ENCODE measurements at regions not wholly inside any gene's neighbourhood (a gene's known extent, or its start where the extent isn't known, plus 50 kb on each side); places are given as distances from the start of the nearest gene placed in this dataset.
A peak's percentile ranks its signal among the peaks of the same experiment; 100 is the strongest.

GRCh38 chr7:81623251-81623855 is 146.5 kb downstream of the HGF start:
- no peak overlapping the region for H3K4me3 ChIP-seq (ENCODE audit: low read depth, low read length)
- no peak for TF ChIP-seq CTCF (IDR thresholded peaks at IDR 0.05; ENCODE audit: insufficient read depth, low read length)
- DNase-seq (ENCODE audit: low read depth), result no peak

GRCh38 chr7:81621893-81622292 is 148.0 kb downstream of the HGF start:
- H3K4me3 ChIP-seq (ENCODE audit: low read depth, low read length), result no peak overlapping the region
- DNase-seq (ENCODE audit: low read depth), result no peak
- TF ChIP-seq CTCF (IDR thresholded peaks at IDR 0.05; ENCODE audit: insufficient read depth, low read length), result no peak

- no peak for TF ChIP-seq CTCF (IDR thresholded peaks at IDR 0.05; ENCODE audit: insufficient read depth, low read length)
- peak; percentile 95 for DNase-seq (ENCODE audit: low read depth)
- no peak overlapping the region for H3K4me3 ChIP-seq (ENCODE audit: low read depth, low read length)
Measured at GRCh38 chr7:81618396-81619014, 151.3 kb downstream of the HGF start.

- peak; percentile 81 for DNase-seq (ENCODE audit: low read depth)
- no peak overlapping the region for H3K4me3 ChIP-seq (ENCODE audit: low read depth, low read length)
- TF ChIP-seq CTCF (IDR thresholded peaks at IDR 0.05; ENCODE audit: insufficient read depth, low read length), result no peak
Measured at GRCh38 chr7:81616951-81617350, 152.9 kb downstream of the HGF start.

GRCh38 chr7:81611805-81612204 is 158.0 kb downstream of the HGF start:
- no peak overlapping the region for H3K4me3 ChIP-seq (ENCODE audit: low read depth, low read length)
- no peak for TF ChIP-seq CTCF (IDR thresholded peaks at IDR 0.05; ENCODE audit: insufficient read depth, low read length)
- DNase-seq (ENCODE audit: low read depth), result no peak

GRCh38 chr7:81611040-81611439 is 158.8 kb downstream of the HGF start:
- H3K4me3 ChIP-seq (ENCODE audit: low read depth, low read length), result no peak overlapping the region
- TF ChIP-seq CTCF (IDR thresholded peaks at IDR 0.05; ENCODE audit: insufficient read depth, low read length), result no peak

More at GRCh38 chr7:81611040-81611439, 158.8 kb downstream of the HGF start:
- DNase-seq (ENCODE audit: low read depth), result no peak
